Mucosa of rectum (tissue), 2 donors: ENCODE measurements at regions not wholly inside any gene's neighbourhood (a gene's known extent, or its start where the extent isn't known, plus 50 kb on each side); places are given as distances from the start of the nearest gene placed in this dataset.
"Not testable (repeated sequence)": the region's sequence is repeated elsewhere in the genome, so short reads cannot be mapped to it uniquely, and the experiment has no call there.

ENCODE experiments used
- H3K27ac ChIP-seq, 2 donors: one replicate each; pipeline ENCODE4 v1.7.0; 2013; ENCODE audit warnings: inconsistent platforms in 2 of 2, low read depth in 2 of 2, low read length in 2 of 2
- H3K27me3 ChIP-seq, 2 donors: one replicate each; pipeline ENCODE4 v1.7.0; 2013; ENCODE audit warnings: low read length in 2 of 2; ENCODE audit not compliant: control insufficient read depth in 2 of 2, insufficient read depth in 2 of 2
- H3K36me3 ChIP-seq, 2 donors: one replicate each; pipeline ENCODE4 v1.7.0; 2013; ENCODE audit warnings: low read length in 2 of 2; ENCODE audit not compliant: control insufficient read depth in 2 of 2, insufficient read depth in 2 of 2
- H3K4me1 ChIP-seq, 2 donors: one replicate each; pipeline ENCODE4 v1.7.0; 2013; ENCODE audit warnings: low read length in 2 of 2, mild to moderate bottlenecking in 1 of 2; ENCODE audit not compliant: control insufficient read depth in 2 of 2, insufficient read depth in 2 of 2
- H3K4me3 ChIP-seq, 2 donors: one replicate each; pipeline ENCODE4 v1.7.0; 2013; ENCODE audit warnings: low read length in 2 of 2
- H3K9ac ChIP-seq, 2 donors: one replicate each; pipeline ENCODE4 v1.7.0; 2013; ENCODE audit warnings: low read length in 2 of 2, low read depth in 1 of 2, mild to moderate bottlenecking in 1 of 2
- H3K9me3 ChIP-seq, 2 donors: one replicate each; pipeline ENCODE4 v1.7.0; 2013; ENCODE audit warnings: low read length in 2 of 2; ENCODE audit not compliant: control insufficient read depth in 2 of 2
- donor health status: healthy.
- donor health status: Normal muscosa, but diverticular disease.

- H3K4me1 ChIP-seq, H3K4me3 ChIP-seq, H3K9me3 ChIP-seq, H3K36me3 ChIP-seq, H3K27ac ChIP-seq, H3K27me3 ChIP-seq, H3K9ac ChIP-seq: not testable (repeated sequence)
These were observed 682.3 kb upstream of the TBX3 start for GRCh38 chr12:115366277-115366676.

DNA sequence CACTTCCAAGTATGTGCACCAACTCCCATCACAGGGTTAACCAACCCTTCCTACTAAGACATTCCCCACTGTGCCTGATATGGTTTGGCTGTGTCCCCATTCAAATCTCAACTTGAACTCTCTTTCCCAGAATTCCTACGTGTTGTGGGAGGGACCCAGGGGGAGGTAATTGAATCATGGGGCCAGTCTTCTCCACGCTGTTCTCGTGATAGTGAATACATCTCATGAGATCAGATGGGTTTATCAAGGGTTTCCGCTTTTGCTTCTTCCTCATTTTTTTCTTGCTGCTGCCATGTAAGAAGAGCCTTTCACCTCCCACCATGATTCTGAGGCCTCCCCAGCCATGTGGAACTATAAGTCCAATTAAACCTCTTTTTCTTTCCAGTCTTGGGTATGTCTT, 681.8 kb upstream of the TBX3 start:
- not testable (repeated sequence) for H3K4me1 ChIP-seq, H3K27me3 ChIP-seq, H3K27ac ChIP-seq, H3K4me3 ChIP-seq, H3K9ac ChIP-seq, H3K36me3 ChIP-seq, H3K9me3 ChIP-seq

DNA sequence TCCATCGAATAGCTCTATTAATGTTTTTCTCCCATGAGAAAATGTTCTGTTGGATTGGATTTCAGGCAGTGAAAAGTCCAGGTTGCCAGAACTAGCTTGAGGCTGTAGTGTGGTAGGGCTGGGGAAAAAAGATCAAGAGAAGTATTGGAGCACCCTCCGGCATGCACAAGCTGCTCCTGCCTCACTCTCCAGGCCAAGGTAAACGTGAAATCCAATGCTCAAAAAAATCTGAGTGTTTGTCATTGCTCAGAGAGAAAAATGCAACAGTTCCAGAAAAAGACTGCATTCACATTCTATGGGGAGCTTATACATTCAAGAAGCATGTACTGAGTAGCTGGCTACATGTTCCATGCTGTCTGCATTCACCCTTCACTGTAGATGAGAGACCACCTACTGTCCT, 680.9 kb upstream of the TBX3 start:
- Histone ChIP-seq H3K36me3 (no peaks in the 10 kb centered on the region), H3K27me3 (no peaks in the 10 kb centered on the region), H3K4me3 (no peak overlapping the region), H3K4me1 (no peaks in the 10 kb centered on the region), H3K9me3 (no peaks in the 10 kb centered on the region), H3K27ac (no peak overlapping the region), H3K9ac (no peak overlapping the region)

- H3K4me3 ChIP-seq: no peak overlapping the region
- H3K9me3 ChIP-seq: no peaks in the 10 kb centered on the region
- H3K4me1 ChIP-seq: no peaks in the 10 kb centered on the region
- no peaks in the 10 kb centered on the region for H3K36me3 ChIP-seq
- no peaks in the 10 kb centered on the region for H3K27me3 ChIP-seq
- no peak overlapping the region for H3K9ac ChIP-seq
- no peak overlapping the region for H3K27ac ChIP-seq
These were observed 678.5 kb upstream of the TBX3 start for GRCh38 chr12:115362339-115362976.

DNA sequence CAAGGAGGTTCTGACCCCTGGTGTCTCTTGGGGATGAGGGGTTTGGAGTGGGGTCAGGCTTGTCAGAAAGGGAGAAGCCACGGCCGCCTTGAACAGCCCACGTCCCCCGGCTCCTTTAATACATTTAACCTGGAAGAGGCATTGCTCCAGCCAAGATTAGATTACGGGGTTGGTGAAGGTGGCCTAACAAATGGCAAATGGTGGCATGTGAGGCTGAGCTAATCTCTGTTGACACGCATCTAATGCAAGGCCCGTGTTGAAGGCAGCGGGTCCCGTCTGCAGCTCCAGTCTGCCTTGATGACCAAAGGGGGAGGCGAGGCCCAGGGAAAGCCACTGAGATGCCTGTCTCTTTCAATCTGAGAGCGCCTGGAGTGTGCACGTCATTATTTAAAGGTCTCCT, 673.7 kb upstream of the TBX3 start:
- Histone ChIP-seq H3K9me3 (no peaks in the 10 kb centered on the region), H3K4me1 (peaks cover 0 to 5% of the 10 kb centered on the region in 2 donors), H3K27ac (no peak overlapping the region), H3K4me3 (no peak overlapping the region), H3K36me3 (no peaks in the 10 kb centered on the region), H3K27me3 (no peaks in the 10 kb centered on the region), H3K9ac (no peak overlapping the region)

DNA sequence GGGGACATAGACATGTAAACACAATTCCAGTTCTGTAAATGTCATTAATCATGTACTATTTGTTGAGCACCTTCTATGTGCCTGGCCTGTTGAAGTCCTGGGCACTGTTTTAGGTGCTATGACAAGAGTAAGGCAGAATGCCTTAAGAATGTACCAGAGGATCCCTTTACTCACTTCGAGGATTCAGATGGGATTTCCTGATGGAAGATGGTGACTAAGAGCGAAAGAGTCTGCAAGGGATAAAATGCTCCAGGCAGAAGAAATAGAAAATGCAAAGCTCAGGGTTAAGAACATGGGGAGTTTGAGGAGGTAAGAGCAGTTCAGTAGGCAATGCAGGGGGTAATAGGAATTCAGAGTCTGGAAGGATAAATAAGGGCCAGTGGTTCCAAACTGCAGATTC, 671.3 kb upstream of the TBX3 start:
- H3K36me3 ChIP-seq: no peaks in the 10 kb centered on the region
- no peak overlapping the region for H3K4me3 ChIP-seq
- peaks cover 0 to 5% of the 10 kb centered on the region in 2 donors for H3K4me1 ChIP-seq
- H3K9ac ChIP-seq: no peak overlapping the region
- no peak overlapping the region for H3K27ac ChIP-seq
- no peaks in the 10 kb centered on the region for H3K9me3 ChIP-seq
- no peaks in the 10 kb centered on the region for H3K27me3 ChIP-seq

DNA sequence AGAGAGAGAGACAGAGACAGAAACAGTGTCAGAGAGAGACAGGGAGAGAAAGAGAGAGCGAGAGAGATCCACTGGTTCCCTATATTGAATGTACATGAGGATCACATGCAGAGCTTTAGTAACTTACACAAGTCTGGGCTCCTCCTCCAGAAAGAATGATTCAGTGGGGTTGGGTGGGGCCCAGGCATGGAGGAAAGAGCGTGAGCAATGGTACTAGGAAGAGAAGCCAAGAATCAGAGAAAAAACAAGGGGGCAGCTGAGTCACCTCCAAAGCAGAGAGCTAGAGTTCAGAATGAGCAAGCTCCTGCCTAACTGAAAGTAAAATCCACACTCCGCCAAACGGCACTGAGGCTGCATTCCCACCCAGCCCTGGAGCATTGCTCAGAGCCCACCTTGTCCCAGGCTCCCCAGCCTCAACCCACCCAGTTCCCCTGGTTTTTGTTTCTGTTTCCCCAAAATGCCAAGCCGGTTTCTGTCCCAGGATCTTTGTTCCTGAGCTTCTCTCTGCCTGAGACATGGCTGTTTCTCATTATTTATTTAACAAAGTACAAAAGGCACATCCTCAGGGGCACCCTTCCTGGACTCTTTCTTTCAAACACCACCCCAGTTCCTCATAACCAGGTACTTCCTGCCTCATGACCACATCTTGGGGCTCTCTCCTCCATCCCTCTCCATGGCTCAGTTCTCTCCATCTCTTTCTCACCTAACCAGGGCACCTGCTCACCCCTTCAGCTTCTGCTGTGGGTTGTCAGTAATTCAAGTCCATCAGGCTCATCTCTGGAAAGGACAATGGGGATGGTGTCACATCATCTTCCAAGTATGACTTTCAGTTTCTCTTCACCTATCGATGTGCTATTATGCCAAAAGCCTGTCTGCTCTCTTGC, 670.3 kb upstream of the TBX3 start:
- Histone ChIP-seq H3K4me1 (peaks cover 0 to 5% of the 10 kb centered on the region in 2 donors), H3K27me3 (no peaks in the 10 kb centered on the region), H3K9ac (peak overlapping the region in 1 of 2 donors; percentile 38), H3K27ac (peak overlapping the region in 1 of 2 donors; percentile 60), H3K4me3 (peak overlapping the region; percentile 35 to 49), H3K36me3 (no peaks in the 10 kb centered on the region), H3K9me3 (no peaks in the 10 kb centered on the region)

DNA sequence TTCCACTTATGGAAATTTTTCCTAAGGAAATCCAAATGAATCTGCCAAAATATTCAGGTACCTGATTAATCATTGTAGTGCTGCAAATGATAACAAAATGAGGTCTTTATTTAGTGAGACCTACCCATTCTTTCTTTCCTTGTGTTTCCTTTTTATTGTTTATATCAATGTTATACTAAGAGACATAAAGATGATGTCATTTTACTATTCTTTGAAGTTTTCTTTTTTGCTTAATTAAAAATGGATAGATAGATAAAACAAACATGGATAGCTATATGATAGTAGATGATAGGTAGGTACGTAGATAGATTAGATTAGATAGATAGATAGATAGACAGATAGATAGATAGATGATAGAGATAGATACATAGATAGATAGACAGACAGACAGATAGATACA, 669.5 kb upstream of the TBX3 start:
- no peak overlapping the region for H3K4me3 ChIP-seq
- no peak overlapping the region for H3K9ac ChIP-seq
- peaks cover 0 to 5% of the 10 kb centered on the region in 2 donors for H3K4me1 ChIP-seq
- H3K36me3 ChIP-seq: no peaks in the 10 kb centered on the region
- H3K27ac ChIP-seq: no peak overlapping the region
- H3K27me3 ChIP-seq: no peaks in the 10 kb centered on the region
- no peaks in the 10 kb centered on the region for H3K9me3 ChIP-seq

GRCh38 chr12:115351514-115352077, 667.6 kb upstream of the TBX3 start:
- H3K9me3 ChIP-seq: no peaks in the 10 kb centered on the region
- H3K4me1 ChIP-seq: peaks cover 0 to 5% of the 10 kb centered on the region in 2 donors
- no peak overlapping the region for H3K27ac ChIP-seq
- no peaks in the 10 kb centered on the region for H3K27me3 ChIP-seq
- no peak overlapping the region for H3K9ac ChIP-seq
- H3K36me3 ChIP-seq: no peaks in the 10 kb centered on the region
- no peak overlapping the region for H3K4me3 ChIP-seq

GRCh38 chr12:115349711-115350110, 665.7 kb upstream of the TBX3 start:
- no peaks in the 10 kb centered on the region for H3K27me3 ChIP-seq
- H3K4me3 ChIP-seq: no peak overlapping the region
- H3K9me3 ChIP-seq: no peaks in the 10 kb centered on the region
- H3K27ac ChIP-seq: no peak overlapping the region
- H3K9ac ChIP-seq: no peak overlapping the region
- H3K36me3 ChIP-seq: no peaks in the 10 kb centered on the region
- H3K4me1 ChIP-seq: peaks cover 0 to 5% of the 10 kb centered on the region in 2 donors
